ENCODE measurements at regions not wholly inside any gene's neighbourhood (a gene's known extent, or its start where the extent isn't known, plus 50 kb on each side); places are given as distances from the start of the nearest gene placed in this dataset.

GRCh38 chr6:113338644-113339043 lies 518.5 kb upstream of the MARCKS start:
- POLR2A ChIA-PET = no interaction called here
- peak overlapping the region; percentile 42 for H2AFZ ChIP-seq (ENCODE audit: low read depth, low read length, poor library complexity, severe bottlenecking)
- no TSS peak for BruUV-seq (replicated peaks)
- no peaks in the 10 kb centered on the region for H3K36me3 ChIP-seq (ENCODE audit: control insufficient read depth in 1 of 2, insufficient read depth in 2 of 2, low read length in 2 of 2)
- H3K4me1 ChIP-seq (ENCODE audit: control insufficient read depth in 1 of 2, insufficient read depth in 2 of 2, low read length in 2 of 2) = no peaks in the 10 kb centered on the region
- no peak for TF ChIP-seq CBX3 (IDR thresholded peaks at IDR 0.05; ENCODE audit: low read depth)
- TF ChIP-seq FOSL1 (IDR thresholded peaks at IDR 0.05; ENCODE audit: low read depth) = no peak
- TF ChIP-seq ATF3 (IDR thresholded peaks at IDR 0.05) = no peak
- no peak for TF ChIP-seq CTCF (IDR thresholded peaks at IDR 0.05 in 2 of 3, conservative IDR thresholded peaks at IDR 0.05 in 1 of 3; ENCODE audit: borderline replicate concordance in 1 of 3, insufficient read depth in 1 of 3, low read depth in 2 of 3, low read length in 2 of 3)
- no peak for TF ChIP-seq POLR2A (IDR thresholded peaks at IDR 0.05; ENCODE audit: borderline replicate concordance, extremely low read depth, insufficient read depth, insufficient read length)
- no peak for TF ChIP-seq ZFX (IDR thresholded peaks at IDR 0.05)
- TF ChIP-seq CEBPB (IDR thresholded peaks at IDR 0.05; ENCODE audit: low read depth) = no peak
- no peak for TF ChIP-seq SRF (IDR thresholded peaks at IDR 0.05; ENCODE audit: low read depth)
- TF ChIP-seq EZH2phosphoT487 (IDR thresholded peaks at IDR 0.05; ENCODE audit: borderline replicate concordance) = no peak
- TF ChIP-seq, protein P1, sequence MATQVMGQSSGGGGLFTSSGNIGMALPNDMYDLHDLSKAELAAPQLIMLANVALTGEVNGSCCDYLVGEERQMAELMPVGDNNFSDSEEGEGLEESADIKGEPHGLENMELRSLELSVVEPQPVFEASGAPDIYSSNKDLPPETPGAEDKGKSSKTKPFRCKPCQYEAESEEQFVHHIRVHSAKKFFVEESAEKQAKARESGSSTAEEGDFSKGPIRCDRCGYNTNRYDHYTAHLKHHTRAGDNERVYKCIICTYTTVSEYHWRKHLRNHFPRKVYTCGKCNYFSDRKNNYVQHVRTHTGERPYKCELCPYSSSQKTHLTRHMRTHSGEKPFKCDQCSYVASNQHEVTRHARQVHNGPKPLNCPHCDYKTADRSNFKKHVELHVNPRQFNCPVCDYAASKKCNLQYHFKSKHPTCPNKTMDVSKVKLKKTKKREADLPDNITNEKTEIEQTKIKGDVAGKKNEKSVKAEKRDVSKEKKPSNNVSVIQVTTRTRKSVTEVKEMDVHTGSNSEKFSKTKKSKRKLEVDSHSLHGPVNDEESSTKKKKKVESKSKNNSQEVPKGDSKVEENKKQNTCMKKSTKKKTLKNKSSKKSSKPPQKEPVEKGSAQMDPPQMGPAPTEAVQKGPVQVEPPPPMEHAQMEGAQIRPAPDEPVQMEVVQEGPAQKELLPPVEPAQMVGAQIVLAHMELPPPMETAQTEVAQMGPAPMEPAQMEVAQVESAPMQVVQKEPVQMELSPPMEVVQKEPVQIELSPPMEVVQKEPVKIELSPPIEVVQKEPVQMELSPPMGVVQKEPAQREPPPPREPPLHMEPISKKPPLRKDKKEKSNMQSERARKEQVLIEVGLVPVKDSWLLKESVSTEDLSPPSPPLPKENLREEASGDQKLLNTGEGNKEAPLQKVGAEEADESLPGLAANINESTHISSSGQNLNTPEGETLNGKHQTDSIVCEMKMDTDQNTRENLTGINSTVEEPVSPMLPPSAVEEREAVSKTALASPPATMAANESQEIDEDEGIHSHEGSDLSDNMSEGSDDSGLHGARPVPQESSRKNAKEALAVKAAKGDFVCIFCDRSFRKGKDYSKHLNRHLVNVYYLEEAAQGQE (IDR thresholded peaks at IDR 0.05; ENCODE audit: low read depth) = no peak
- TF ChIP-seq POLR2AphosphoS5 (IDR thresholded peaks at IDR 0.05; ENCODE audit: low read depth, low read length) = no peak
- no peak for TF ChIP-seq EZH2 (IDR thresholded peaks at IDR 0.05)
- H3K79me2 ChIP-seq (ENCODE audit: insufficient read depth, low read length) = no peaks in the 10 kb centered on the region
- intact Hi-C loops (cut with micrococcal nuclease) = no loop called here
- CTCF ChIA-PET = no interaction called here
- ATAC-seq (no peak), DNase-seq (ENCODE audit: low read depth, low spot score) (no peak)
- H3K9me3 ChIP-seq (ENCODE audit: control insufficient read depth in 1 of 2, insufficient read depth in 1 of 2, low read depth in 1 of 2, low read length in 2 of 2) = no peaks in the 10 kb centered on the region
- no peak overlapping the region for H3K9ac ChIP-seq (ENCODE audit: low read length)
- no peaks in the 10 kb centered on the region for H4K20me1 ChIP-seq (ENCODE audit: insufficient read depth)
- no peak overlapping the region for H3K27ac ChIP-seq (ENCODE audit: low read depth, low read length)
- H3K4me3 ChIP-seq (replicated peaks in 1 of 2; ENCODE audit: low read depth in 1 of 2, low read length in 2 of 2) = no peak overlapping the region
- no peaks in the 10 kb centered on the region for H3K27me3 ChIP-seq (ENCODE audit: insufficient read depth, low read length)
- no peaks in the 10 kb centered on the region for H3K9me2 ChIP-seq (ENCODE audit: insufficient read depth)
- H3K4me2 ChIP-seq (ENCODE audit: low read length) = no peak overlapping the region
- RAD21 ChIA-PET (ENCODE audit: low non-redundant PET in 1 of 2, low total read pairs in 2 of 2, uncharacterized antibody in 2 of 2, unreplicated experiment in 2 of 2) = no interaction called here
